GM12875 (cell line): ENCODE measurements at regions not wholly inside any gene's neighbourhood (a gene's known extent, or its start where the extent isn't known, plus 50 kb on each side); places are given as distances from the start of the nearest gene placed in this dataset.

Experiments used
- H3K4me3 ChIP-seq: one replicate; pipeline ENCODE4 v1.5.1; 2011; ENCODE audit warnings: low read depth, low read length, control low read depth
- TF ChIP-seq, protein P1 (sequence below): IDR thresholded peaks from 2 replicates; pipeline ENCODE4 v1.5.1; 2011; ENCODE audit warnings: low read depth, mild to moderate bottlenecking, control low read depth, inconsistent platforms, low read length, moderate library complexity, borderline replicate concordance; ENCODE audit not compliant: insufficient read depth

DNA sequence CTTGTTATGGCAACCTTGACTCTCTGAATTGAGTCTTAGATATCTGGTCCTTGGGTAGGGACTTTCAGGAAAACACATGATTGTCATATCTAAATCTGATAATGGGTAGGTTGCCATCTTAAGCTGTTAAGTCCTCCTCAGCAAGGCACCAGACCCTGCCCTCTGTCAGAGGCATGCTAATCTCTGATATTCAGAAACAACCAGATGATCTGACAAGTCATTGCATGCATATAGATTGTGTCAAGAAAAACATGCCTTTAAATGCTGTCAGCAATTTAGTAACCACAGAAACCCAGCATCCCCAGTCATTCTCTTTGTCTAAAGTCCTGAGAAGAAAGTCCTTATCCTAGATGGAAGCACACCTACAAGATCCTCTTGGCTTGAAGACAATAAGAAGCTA, 149.1 kb downstream of the EDN1 start:
- TF ChIP-seq, protein P1, sequence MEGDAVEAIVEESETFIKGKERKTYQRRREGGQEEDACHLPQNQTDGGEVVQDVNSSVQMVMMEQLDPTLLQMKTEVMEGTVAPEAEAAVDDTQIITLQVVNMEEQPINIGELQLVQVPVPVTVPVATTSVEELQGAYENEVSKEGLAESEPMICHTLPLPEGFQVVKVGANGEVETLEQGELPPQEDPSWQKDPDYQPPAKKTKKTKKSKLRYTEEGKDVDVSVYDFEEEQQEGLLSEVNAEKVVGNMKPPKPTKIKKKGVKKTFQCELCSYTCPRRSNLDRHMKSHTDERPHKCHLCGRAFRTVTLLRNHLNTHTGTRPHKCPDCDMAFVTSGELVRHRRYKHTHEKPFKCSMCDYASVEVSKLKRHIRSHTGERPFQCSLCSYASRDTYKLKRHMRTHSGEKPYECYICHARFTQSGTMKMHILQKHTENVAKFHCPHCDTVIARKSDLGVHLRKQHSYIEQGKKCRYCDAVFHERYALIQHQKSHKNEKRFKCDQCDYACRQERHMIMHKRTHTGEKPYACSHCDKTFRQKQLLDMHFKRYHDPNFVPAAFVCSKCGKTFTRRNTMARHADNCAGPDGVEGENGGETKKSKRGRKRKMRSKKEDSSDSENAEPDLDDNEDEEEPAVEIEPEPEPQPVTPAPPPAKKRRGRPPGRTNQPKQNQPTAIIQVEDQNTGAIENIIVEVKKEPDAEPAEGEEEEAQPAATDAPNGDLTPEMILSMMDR = no peak
- no peak overlapping the region for H3K4me3 ChIP-seq

DNA sequence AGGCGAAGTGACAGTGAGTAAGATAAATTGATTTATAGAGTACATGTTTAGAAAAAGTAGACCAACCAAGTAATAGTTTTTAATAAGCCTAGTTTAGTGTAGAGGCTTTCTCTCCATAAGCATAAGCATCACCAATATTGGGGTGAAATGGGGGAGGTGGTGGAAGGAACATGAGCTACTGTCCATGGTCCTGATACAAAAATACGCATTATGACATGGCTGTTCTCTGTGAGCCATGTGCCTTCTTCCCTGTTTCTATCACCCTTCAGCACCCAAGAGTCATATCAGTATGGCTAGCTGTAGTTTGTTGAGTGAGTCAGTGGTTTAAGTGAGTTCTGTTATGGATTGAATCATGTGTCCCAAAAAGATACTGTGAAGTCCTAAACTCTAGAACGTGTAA, 150.8 kb downstream of the EDN1 start:
- TF ChIP-seq, protein P1 = no peak
- no peak overlapping the region for H3K4me3 ChIP-seq

DNA sequence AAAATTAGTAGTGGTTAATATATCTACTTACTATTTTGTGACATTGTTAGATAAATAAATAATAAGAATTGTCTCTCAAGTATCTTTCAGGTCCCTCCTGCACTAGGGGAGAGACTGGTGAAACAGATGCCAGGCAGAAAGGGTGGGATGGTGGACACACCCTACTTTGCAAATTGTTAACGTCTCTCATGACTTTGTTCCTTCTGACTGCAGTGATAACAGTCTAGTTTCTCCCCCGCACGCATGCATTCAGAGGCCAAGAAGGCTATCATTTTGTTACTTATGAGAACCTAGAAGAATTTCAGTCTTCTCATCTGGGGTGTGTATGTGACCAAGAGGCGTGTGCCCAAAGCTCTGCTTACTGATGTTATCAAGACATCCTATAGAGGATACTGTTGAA, 152.3 kb downstream of the EDN1 start:
- TF ChIP-seq, protein P1 = no peak
- no peak overlapping the region for H3K4me3 ChIP-seq

DNA sequence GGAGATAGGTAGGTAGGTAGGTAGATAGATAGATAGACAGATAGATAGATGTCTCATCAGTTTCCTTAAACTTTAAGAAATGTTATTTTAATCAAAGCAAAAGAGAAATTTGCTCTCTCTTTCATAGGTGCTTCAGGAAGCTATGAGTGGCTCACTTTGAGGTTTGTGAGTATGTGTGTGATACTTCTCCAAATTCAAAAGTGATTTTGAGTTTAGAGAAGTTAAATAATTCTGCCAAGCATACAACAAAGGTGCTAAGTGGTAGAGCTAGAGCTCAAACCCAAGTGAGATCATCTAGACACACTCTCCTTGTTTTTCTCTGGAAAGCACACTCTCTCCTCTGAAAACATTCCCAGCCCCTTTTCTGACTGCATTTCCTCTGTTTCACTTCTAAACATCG, 156.2 kb downstream of the EDN1 start:
- TF ChIP-seq, protein P1 = no peak
- no peak overlapping the region for H3K4me3 ChIP-seq

DNA sequence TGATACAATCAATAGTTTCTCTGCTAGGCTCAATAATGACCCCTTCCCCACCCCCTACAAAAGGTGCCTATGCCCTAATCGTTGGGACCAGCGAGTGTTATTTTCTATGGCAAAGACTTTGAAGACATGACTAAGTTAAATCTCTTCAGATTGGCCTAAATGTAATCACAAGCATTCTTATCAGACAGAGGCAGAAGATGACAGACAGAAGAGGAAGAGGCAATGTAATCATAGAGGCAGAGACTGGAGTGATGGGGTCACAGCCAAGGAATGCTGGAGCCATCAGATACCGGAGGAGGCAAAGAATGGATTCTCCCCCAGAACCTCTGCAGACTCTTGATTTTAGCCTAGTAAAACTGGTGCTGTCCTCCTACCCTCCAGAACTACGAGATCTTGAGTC, 159.3 kb downstream of the EDN1 start:
- no peak overlapping the region for H3K4me3 ChIP-seq
- TF ChIP-seq, protein P1 = no peak

DNA sequence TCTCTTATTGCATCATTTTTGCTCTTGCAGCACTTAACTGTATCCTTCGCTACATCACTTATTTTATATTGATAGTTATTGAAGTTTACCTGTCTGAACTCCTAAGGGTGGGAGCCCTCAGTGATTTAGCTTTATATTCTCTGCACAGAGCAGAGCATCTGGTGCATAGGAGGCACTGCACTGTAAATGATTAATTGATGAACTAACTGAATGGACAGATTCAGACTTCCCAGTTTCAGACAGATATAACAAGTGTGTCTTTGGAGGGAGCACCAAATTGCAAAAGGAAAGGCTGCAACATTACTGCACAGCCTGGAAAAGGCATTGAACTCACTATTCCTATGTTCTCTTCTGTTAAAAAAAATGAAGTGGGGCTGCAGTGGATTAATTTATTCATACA, 160.3 kb downstream of the EDN1 start:
- no peak overlapping the region for H3K4me3 ChIP-seq
- TF ChIP-seq, protein P1 = no peak

DNA sequence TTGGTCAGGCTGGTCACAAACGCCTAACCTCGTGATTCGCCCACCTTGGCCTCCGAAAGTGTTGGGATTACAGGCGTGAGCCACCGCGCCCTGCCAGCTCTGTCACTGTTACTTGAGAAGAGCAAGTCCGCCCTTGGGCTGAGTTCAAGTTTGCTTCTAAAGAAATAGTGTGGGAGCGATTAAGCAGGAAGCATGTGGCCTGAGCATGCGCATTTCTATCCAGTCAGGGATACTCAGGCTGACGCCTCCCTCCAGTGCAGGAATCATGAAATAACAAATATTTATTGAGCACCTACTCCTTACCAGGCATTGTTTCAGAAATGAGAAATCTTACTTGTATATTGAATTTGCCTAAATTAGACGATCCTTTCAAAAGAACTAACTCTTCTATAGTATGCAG, 166.2 kb downstream of the EDN1 start:
- H3K4me3 ChIP-seq = no peak overlapping the region
- TF ChIP-seq, protein P1 = no peak
